ENCODE measurements at regions not wholly inside any gene's neighbourhood (a gene's known extent, or its start where the extent isn't known, plus 50 kb on each side); places are given as distances from the start of the nearest gene placed in this dataset.
"Not testable (repeated sequence)": the region's sequence is repeated elsewhere in the genome, so short reads cannot be mapped to it uniquely, and the experiment has no call there.

DNA sequence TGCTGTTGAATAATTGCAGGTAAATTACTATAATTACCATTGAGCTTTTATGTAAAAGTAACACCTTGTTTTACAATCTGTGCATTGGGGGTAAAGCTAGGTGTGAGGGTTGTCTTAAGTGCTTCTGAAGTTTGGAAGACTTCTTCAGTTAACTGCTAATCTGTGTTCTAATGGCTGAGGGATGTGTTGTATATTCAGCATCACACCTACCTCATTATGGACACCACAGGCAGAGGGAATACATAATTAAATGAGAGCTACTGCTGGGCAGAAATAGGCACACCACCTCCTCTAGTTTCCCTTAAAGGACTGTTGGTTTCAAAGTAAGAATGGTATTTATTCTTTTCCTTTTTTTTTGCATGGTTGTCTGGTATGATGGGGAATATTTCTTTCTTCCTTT, 502.3 kb upstream of the RGS6 start:
- peaks cover 19% of the 10 kb centered on the region for H3K4me1 Mint-ChIP-seq (ENCODE audit: low read depth)
- TF ChIP-seq, protein P1, sequence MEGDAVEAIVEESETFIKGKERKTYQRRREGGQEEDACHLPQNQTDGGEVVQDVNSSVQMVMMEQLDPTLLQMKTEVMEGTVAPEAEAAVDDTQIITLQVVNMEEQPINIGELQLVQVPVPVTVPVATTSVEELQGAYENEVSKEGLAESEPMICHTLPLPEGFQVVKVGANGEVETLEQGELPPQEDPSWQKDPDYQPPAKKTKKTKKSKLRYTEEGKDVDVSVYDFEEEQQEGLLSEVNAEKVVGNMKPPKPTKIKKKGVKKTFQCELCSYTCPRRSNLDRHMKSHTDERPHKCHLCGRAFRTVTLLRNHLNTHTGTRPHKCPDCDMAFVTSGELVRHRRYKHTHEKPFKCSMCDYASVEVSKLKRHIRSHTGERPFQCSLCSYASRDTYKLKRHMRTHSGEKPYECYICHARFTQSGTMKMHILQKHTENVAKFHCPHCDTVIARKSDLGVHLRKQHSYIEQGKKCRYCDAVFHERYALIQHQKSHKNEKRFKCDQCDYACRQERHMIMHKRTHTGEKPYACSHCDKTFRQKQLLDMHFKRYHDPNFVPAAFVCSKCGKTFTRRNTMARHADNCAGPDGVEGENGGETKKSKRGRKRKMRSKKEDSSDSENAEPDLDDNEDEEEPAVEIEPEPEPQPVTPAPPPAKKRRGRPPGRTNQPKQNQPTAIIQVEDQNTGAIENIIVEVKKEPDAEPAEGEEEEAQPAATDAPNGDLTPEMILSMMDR (IDR thresholded peaks at IDR 0.05) = no peak
- H3K9me3 Mint-ChIP-seq = peaks cover 29% of the 10 kb centered on the region
- peaks cover 4% of the 10 kb centered on the region; the same call in 1 of the 2 replicates for H3K27me3 Mint-ChIP-seq (ENCODE audit: insufficient read depth)
- H3K36me3 Mint-ChIP-seq (ENCODE audit: low read depth) = peaks cover 42% of the 10 kb centered on the region
- H3K4me3 Mint-ChIP-seq = no peak overlapping the region
- DNase-seq = no peak
- H3K27ac Mint-ChIP-seq = no peak overlapping the region

- Mint-ChIP-seq H3K4me3 (no peak overlapping the region), H3K36me3 (ENCODE audit: low read depth) (peaks cover 41% of the 10 kb centered on the region), H3K9me3 (peaks cover 25% of the 10 kb centered on the region), H3K27me3 (ENCODE audit: insufficient read depth) (peaks cover 2% of the 10 kb centered on the region; the same call in 1 of the 2 replicates), H3K4me1 (ENCODE audit: low read depth) (peaks cover 15% of the 10 kb centered on the region), H3K27ac (no peak overlapping the region)
- DNase-seq = no peak
- TF ChIP-seq, protein P1 (IDR thresholded peaks at IDR 0.05) = no peak
These were observed 501.9 kb upstream of the RGS6 start for GRCh38 chr14:71430321-71430677.

DNA sequence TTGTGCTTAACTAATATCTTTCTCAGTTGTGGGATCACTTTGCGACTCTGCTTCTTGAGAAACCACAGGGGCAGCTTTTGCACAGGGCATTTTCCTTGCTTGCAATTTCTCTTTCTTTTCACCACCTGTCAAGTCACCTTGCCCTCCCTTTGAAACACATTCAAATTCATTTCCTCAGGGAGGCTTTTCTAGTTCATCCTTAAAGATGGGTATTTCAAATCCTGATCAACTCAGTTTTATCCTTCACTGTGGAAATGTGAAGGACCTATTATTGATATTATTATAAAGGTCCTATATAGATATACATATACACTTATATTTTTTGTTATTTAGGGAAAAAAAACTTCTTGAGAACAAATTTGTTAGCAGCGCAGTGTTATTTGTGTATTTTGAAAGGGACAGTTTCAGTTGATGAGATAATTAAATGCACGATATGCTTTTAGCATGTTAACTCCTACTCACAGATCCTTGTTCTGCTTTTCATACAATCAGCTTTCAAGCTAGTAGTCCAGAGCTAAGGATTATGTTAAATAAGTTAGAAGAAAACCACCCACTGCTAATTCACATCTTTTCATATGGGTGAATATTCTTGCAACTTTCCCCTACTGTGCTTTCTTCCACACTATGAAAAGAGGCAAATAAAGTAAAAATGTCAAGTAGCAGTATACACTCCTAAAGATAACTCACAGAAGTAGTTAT, 501.4 kb upstream of the RGS6 start:
- TF ChIP-seq, protein P1 (IDR thresholded peaks at IDR 0.05) = no peak
- Mint-ChIP-seq H3K4me1 (ENCODE audit: low read depth) (peaks cover 13% of the 10 kb centered on the region), H3K36me3 (ENCODE audit: low read depth) (peaks cover 40% of the 10 kb centered on the region), H3K9me3 (peaks cover 21% of the 10 kb centered on the region), H3K27me3 (ENCODE audit: insufficient read depth) (peaks cover 2% of the 10 kb centered on the region; the same call in 1 of the 2 replicates), H3K27ac (no peak overlapping the region), H3K4me3 (no peak overlapping the region)
- DNase-seq = no peak

DNA sequence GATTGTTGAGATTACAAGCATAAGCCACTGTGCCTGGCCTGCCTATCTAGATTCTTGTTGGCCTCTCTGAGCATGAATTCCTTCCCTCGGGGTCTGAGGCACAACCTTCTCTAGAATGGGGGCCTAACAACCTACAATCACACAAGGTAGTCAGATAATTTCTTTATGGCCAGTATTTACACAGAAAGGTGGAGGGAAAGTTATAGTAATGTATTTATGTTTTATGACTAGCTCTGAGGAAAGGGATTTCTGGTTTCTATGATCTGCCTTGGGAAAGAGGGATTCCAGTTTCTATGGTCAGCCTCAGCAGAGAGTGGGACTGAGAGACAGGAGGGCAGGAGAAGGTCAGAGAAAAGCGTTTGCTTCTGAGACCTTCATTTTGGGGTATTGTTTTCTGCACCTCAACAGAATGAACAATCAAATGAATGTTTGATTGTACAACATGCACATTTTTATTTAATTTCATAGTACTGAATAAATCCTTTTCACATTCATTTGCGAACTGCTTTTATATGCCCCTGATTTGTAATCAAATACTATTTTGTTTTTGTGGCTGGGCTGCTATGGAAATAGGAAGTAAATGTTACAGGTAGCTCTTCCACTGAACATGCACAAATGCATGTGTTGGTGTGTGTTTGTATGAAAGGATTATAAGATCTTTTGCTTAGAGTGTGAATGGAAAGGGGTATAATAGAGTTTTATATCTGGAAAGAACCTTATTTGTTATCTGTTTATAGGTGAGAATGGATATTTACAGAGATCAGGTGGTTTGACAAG, 499.7 kb upstream of the RGS6 start:
- no peak overlapping the region for H3K27ac Mint-ChIP-seq
- peaks cover 4% of the 10 kb centered on the region for H3K9me3 Mint-ChIP-seq
- peaks cover 2% of the 10 kb centered on the region; the same call in 1 of the 2 replicates for H3K27me3 Mint-ChIP-seq (ENCODE audit: insufficient read depth)

DNA sequence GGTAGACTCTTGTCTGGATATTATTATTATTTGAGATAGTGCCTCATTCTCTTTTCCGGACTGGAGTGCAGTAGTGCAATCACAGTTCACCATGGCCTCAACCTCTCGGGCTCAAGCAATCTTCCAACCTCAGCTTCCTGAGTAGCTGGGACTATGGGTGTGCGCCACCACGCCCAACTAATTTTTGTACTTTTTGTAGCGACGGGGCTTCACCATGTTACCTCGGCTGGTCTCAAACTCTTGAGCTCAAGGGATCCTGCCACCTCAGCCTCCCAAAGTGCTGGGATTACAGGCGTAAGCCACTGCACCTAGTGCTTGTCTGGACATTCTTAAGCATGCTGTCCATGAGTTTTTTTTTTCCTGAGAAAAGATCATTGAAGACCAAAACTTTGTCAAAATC, 498.9 kb upstream of the RGS6 start:
- Mint-ChIP-seq H3K9me3 (no peaks in the 10 kb centered on the region), H3K4me3 (no peak overlapping the region), H3K36me3 (ENCODE audit: low read depth) (peaks cover 22% of the 10 kb centered on the region), H3K27me3 (ENCODE audit: insufficient read depth) (peaks cover 3% of the 10 kb centered on the region), H3K4me1 (ENCODE audit: low read depth) (peaks cover 24% of the 10 kb centered on the region), H3K27ac (no peak overlapping the region)
- TF ChIP-seq, protein P1 (IDR thresholded peaks at IDR 0.05) = no peak
- no peak for DNase-seq

More for the DNA sequence above, 499.7 kb upstream of the RGS6 start:
- Mint-ChIP-seq H3K4me1 (ENCODE audit: low read depth) (peaks cover 16% of the 10 kb centered on the region), H3K4me3 (no peak overlapping the region), H3K36me3 (ENCODE audit: low read depth) (peaks cover 26% of the 10 kb centered on the region)
- DNase-seq = no peak
- TF ChIP-seq, protein P1 (IDR thresholded peaks at IDR 0.05) = no peak

DNA sequence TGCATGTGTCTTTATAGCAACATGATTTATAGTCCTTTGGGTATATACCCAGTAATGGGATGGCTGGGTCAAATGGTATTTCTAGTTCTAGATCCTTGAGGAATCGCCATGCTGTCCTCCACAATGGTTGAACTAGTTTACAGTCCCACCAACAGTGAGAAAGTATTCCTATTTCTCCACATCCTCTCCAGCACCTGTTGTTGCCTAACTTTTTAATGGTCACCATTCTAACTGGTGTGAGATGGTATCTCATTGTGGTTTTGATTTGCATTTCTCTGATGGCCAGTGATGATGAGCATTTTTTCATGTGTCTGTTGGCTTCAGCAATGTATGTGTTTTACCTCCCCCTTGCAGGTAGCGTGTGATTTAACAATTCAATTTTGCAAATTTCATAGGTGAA, 496.6 kb upstream of the RGS6 start:
- H3K4me1 Mint-ChIP-seq (ENCODE audit: low read depth) = peaks cover 44% of the 10 kb centered on the region
- H3K27me3 Mint-ChIP-seq (ENCODE audit: insufficient read depth); H3K4me3 Mint-ChIP-seq; DNase-seq; H3K9me3 Mint-ChIP-seq; H3K27ac Mint-ChIP-seq: not testable (repeated sequence)
- H3K36me3 Mint-ChIP-seq (ENCODE audit: low read depth) = peaks cover 22% of the 10 kb centered on the region
